ENCODE measurements at regions not wholly inside any gene's neighbourhood (a gene's known extent, or its start where the extent isn't known, plus 50 kb on each side); places are given as distances from the start of the nearest gene placed in this dataset.
A peak's percentile ranks its signal among the peaks of the same experiment; 100 is the strongest.

GRCh38 chrX:150155436-150156035 lies 207.6 kb upstream of the MAMLD1 start:
- DNase-seq (ENCODE audit: low spot score) = no peak
- peaks cover 4% of the 10 kb centered on the region for H3K9me3 Mint-ChIP-seq (ENCODE audit: low read depth)
- peaks cover 29% of the 10 kb centered on the region for H3K4me1 Mint-ChIP-seq (ENCODE audit: low read depth)
- H3K27ac Mint-ChIP-seq (ENCODE audit: unreplicated experiment) = peak overlapping the region; percentile 59
- TF ChIP-seq, protein P1, sequence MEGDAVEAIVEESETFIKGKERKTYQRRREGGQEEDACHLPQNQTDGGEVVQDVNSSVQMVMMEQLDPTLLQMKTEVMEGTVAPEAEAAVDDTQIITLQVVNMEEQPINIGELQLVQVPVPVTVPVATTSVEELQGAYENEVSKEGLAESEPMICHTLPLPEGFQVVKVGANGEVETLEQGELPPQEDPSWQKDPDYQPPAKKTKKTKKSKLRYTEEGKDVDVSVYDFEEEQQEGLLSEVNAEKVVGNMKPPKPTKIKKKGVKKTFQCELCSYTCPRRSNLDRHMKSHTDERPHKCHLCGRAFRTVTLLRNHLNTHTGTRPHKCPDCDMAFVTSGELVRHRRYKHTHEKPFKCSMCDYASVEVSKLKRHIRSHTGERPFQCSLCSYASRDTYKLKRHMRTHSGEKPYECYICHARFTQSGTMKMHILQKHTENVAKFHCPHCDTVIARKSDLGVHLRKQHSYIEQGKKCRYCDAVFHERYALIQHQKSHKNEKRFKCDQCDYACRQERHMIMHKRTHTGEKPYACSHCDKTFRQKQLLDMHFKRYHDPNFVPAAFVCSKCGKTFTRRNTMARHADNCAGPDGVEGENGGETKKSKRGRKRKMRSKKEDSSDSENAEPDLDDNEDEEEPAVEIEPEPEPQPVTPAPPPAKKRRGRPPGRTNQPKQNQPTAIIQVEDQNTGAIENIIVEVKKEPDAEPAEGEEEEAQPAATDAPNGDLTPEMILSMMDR (IDR thresholded peaks at IDR 0.05) = no peak
- H3K27me3 Mint-ChIP-seq (ENCODE audit: low read depth) = no peaks in the 10 kb centered on the region
- no peak overlapping the region for H3K4me3 Mint-ChIP-seq (ENCODE audit: unreplicated experiment)
- no peaks in the 10 kb centered on the region for H3K36me3 Mint-ChIP-seq (ENCODE audit: low read depth)

GRCh38 chrX:150156615-150157014 lies 206.5 kb upstream of the MAMLD1 start:
- Mint-ChIP-seq H3K27ac (ENCODE audit: unreplicated experiment) (no peak overlapping the region), H3K9me3 (ENCODE audit: low read depth) (peaks cover 4% of the 10 kb centered on the region), H3K4me3 (ENCODE audit: unreplicated experiment) (no peak overlapping the region), H3K4me1 (ENCODE audit: low read depth) (peaks cover 35% of the 10 kb centered on the region), H3K27me3 (ENCODE audit: low read depth) (no peaks in the 10 kb centered on the region), H3K36me3 (ENCODE audit: low read depth) (no peaks in the 10 kb centered on the region)
- DNase-seq (ENCODE audit: low spot score) = no peak
- TF ChIP-seq, protein P1 (IDR thresholded peaks at IDR 0.05) = no peak

DNA sequence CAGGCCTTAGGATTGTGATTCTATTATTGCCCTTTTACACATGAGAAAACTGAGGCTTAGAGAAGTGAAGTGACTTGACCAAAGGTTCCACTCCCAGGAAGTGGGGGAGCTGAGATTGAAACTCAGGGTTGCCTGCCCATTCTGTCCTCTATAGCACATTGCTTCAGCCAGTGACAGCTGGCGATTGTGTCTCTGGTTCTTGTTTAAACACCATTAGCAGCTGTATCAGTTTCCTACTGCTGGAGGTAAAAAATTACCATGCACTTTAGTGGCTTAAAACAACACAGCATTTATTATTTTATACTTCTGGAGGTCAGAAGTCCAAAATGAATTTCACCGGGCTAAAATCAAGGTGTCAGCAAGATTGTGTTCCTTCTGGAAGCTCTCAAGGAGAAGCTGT lies 205.8 kb upstream of the MAMLD1 start:
- TF ChIP-seq, protein P1 (IDR thresholded peaks at IDR 0.05) = no peak
- peaks cover 4% of the 10 kb centered on the region for H3K9me3 Mint-ChIP-seq (ENCODE audit: low read depth)

GRCh38 chrX:150158554-150159332 lies 204.4 kb upstream of the MAMLD1 start:
- H3K4me1 Mint-ChIP-seq (ENCODE audit: low read depth) = peaks cover 41% of the 10 kb centered on the region
- H3K9me3 Mint-ChIP-seq (ENCODE audit: low read depth) = peaks cover 4% of the 10 kb centered on the region
- no peak overlapping the region for H3K27ac Mint-ChIP-seq (ENCODE audit: unreplicated experiment)
- TF ChIP-seq, protein P1 (IDR thresholded peaks at IDR 0.05) = no peak
- no peaks in the 10 kb centered on the region for H3K36me3 Mint-ChIP-seq (ENCODE audit: low read depth)
- H3K4me3 Mint-ChIP-seq (ENCODE audit: unreplicated experiment) = no peak overlapping the region
- H3K27me3 Mint-ChIP-seq (ENCODE audit: low read depth) = no peaks in the 10 kb centered on the region
- no peak for DNase-seq (ENCODE audit: low spot score)

More for the DNA sequence above, 205.8 kb upstream of the MAMLD1 start:
- peaks cover 41% of the 10 kb centered on the region for H3K4me1 Mint-ChIP-seq (ENCODE audit: low read depth)
- DNase-seq (ENCODE audit: low spot score) = no peak
- no peaks in the 10 kb centered on the region for H3K36me3 Mint-ChIP-seq (ENCODE audit: low read depth)
- H3K27me3 Mint-ChIP-seq (ENCODE audit: low read depth) = no peaks in the 10 kb centered on the region
- no peak overlapping the region for H3K4me3 Mint-ChIP-seq (ENCODE audit: unreplicated experiment)
- no peak overlapping the region for H3K27ac Mint-ChIP-seq (ENCODE audit: unreplicated experiment)

- H3K4me1 Mint-ChIP-seq (ENCODE audit: low read depth) = peaks cover 41% of the 10 kb centered on the region
- H3K4me3 Mint-ChIP-seq (ENCODE audit: unreplicated experiment) = no peak overlapping the region
- no peak overlapping the region for H3K27ac Mint-ChIP-seq (ENCODE audit: unreplicated experiment)
- TF ChIP-seq, protein P1 (IDR thresholded peaks at IDR 0.05) = no peak
- peaks cover 4% of the 10 kb centered on the region for H3K9me3 Mint-ChIP-seq (ENCODE audit: low read depth)
- no peaks in the 10 kb centered on the region for H3K27me3 Mint-ChIP-seq (ENCODE audit: low read depth)
- DNase-seq (ENCODE audit: low spot score) = no peak
- H3K36me3 Mint-ChIP-seq (ENCODE audit: low read depth) = no peaks in the 10 kb centered on the region
These were observed 203.6 kb upstream of the MAMLD1 start for GRCh38 chrX:150159537-150159936.
